Gastrocnemius medialis (tissue), 4 donors: ENCODE measurements at regions not wholly inside any gene's neighbourhood (a gene's known extent, or its start where the extent isn't known, plus 50 kb on each side); places are given as distances from the start of the nearest gene placed in this dataset.

Experiments used
- POLR2A ChIP-seq, 2 donors: fragments of 450-650 bp; IDR thresholded peaks; one replicate each; pipeline ENCODE4 v1.6.1; 2017; ENCODE audit warnings: antibody characterized with exemption in 2 of 2, mild to moderate bottlenecking in 2 of 2, moderate library complexity in 2 of 2
- TF ChIP-seq, protein P1 (sequence below), 5 experiments: fragments of 450-650 bp in 3 of 5; fragments of 200-600 bp in 2 of 5; sonication (generic) in 2 of 5; IDR thresholded peaks in 4 of 5; conservative IDR thresholded peaks in 1 of 5; 1 replicate in 4 of 5; 2 replicates in 1 of 5; pipeline ENCODE4 v1.5.1; 2016 to 2019; ENCODE audit warnings: antibody characterized with exemption in 5 of 5, mild to moderate bottlenecking in 3 of 5, moderate library complexity in 3 of 5

GRCh38 chrX:34778916-34779315, 121.8 kb upstream of the TMEM47 start:
- TF ChIP-seq, protein P1, sequence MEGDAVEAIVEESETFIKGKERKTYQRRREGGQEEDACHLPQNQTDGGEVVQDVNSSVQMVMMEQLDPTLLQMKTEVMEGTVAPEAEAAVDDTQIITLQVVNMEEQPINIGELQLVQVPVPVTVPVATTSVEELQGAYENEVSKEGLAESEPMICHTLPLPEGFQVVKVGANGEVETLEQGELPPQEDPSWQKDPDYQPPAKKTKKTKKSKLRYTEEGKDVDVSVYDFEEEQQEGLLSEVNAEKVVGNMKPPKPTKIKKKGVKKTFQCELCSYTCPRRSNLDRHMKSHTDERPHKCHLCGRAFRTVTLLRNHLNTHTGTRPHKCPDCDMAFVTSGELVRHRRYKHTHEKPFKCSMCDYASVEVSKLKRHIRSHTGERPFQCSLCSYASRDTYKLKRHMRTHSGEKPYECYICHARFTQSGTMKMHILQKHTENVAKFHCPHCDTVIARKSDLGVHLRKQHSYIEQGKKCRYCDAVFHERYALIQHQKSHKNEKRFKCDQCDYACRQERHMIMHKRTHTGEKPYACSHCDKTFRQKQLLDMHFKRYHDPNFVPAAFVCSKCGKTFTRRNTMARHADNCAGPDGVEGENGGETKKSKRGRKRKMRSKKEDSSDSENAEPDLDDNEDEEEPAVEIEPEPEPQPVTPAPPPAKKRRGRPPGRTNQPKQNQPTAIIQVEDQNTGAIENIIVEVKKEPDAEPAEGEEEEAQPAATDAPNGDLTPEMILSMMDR (IDR thresholded peaks at IDR 0.05 in 4 of 5, conservative IDR thresholded peaks at IDR 0.05 in 1 of 5) = no peak
- TF ChIP-seq POLR2A (IDR thresholded peaks at IDR 0.05) = no peak
